DOHH2 (cell line): ENCODE measurements at regions not wholly inside any gene's neighbourhood (a gene's known extent, or its start where the extent isn't known, plus 50 kb on each side); places are given as distances from the start of the nearest gene placed in this dataset.

ENCODE experiments used
- CTCF ChIP-seq: fragments of 200-600 bp; sonication (generic); IDR thresholded peaks from one replicate; pipeline ENCODE4 v1.5.1; 2014; ENCODE audit warnings: antibody characterized with exemption, mild to moderate bottlenecking, low read depth, low read length; ENCODE audit not compliant: poor library complexity, severe bottlenecking
- EZH2phosphoT487 ChIP-seq: fragments of 200-600 bp; sonication (generic); IDR thresholded peaks from 2 replicates; pipeline ENCODE4 v1.6.1; 2017; ENCODE audit warnings: borderline replicate concordance, mild to moderate bottlenecking, antibody characterized with exemption, low read length, moderate library complexity, mixed read lengths

GRCh38 chr4:1479454-1479853, 73.2 kb upstream of the NKX1-1 start:
- TF ChIP-seq CTCF = no peak
- no peak for TF ChIP-seq EZH2phosphoT487
